Endodermal cell (in vitro differentiated cells): ENCODE measurements at regions not wholly inside any gene's neighbourhood (a gene's known extent, or its start where the extent isn't known, plus 50 kb on each side); places are given as distances from the start of the nearest gene placed in this dataset.
"Not testable (repeated sequence)": the region's sequence is repeated elsewhere in the genome, so short reads cannot be mapped to it uniquely, and the experiment has no call there.

Experiments used
- DNase-seq: peaks from one replicate; pipeline ENCODE4 v3.0.0-alpha.2; 2017
- H3K27ac ChIP-seq: 2 replicates; pipeline ENCODE4 v1.5.1; 2013; ENCODE audit warnings: mild to moderate bottlenecking, low read depth, low read length, moderate library complexity
- H3K27me3 ChIP-seq: 2 replicates; pipeline ENCODE4 v1.6.1; 2013; ENCODE audit warnings: mild to moderate bottlenecking, low read length, moderate library complexity; ENCODE audit not compliant: insufficient read depth, control insufficient read depth, poor library complexity, severe bottlenecking
- H3K36me3 ChIP-seq: 2 replicates; pipeline ENCODE4 v1.7.0; 2013; ENCODE audit warnings: mild to moderate bottlenecking, low read length, moderate library complexity; ENCODE audit not compliant: control insufficient read depth, insufficient read depth
- H3K4me1 ChIP-seq: one replicate; pipeline ENCODE4 v1.7.0; 2013; ENCODE audit warnings: low read length; ENCODE audit not compliant: control insufficient read depth, insufficient read depth
- H3K4me3 ChIP-seq: 2 replicates; pipeline ENCODE4 v1.5.1; 2013; ENCODE audit warnings: mild to moderate bottlenecking, low read length, moderate library complexity
- H3K9ac ChIP-seq: 2 replicates; pipeline ENCODE4 v1.6.1; 2013; ENCODE audit warnings: mild to moderate bottlenecking, low read length, moderate library complexity; ENCODE audit not compliant: poor library complexity, severe bottlenecking; ENCODE audit errors: extremely low read depth
- H3K9me3 ChIP-seq: 2 replicates; pipeline ENCODE4 v1.6.1; 2013; ENCODE audit warnings: mild to moderate bottlenecking, low read length, moderate library complexity; ENCODE audit not compliant: control insufficient read depth
- H3K27ac Mint-ChIP-seq: 2 replicates; pipeline ENCODE4 v1.8.0; 2020; ENCODE audit warnings: mixed read lengths
- H3K27me3 Mint-ChIP-seq: 2 replicates; pipeline ENCODE4 v1.8.0; 2021; ENCODE audit warnings: mild to moderate bottlenecking, mixed read lengths; ENCODE audit not compliant: insufficient read depth
- H3K36me3 Mint-ChIP-seq: 2 replicates; pipeline ENCODE4 v1.8.0; 2020; ENCODE audit warnings: low read depth, mixed read lengths
- H3K4me1 Mint-ChIP-seq: 2 replicates; pipeline ENCODE4 v1.8.0; 2020; ENCODE audit warnings: mixed read lengths
- H3K4me3 Mint-ChIP-seq: 2 replicates; pipeline ENCODE4 v1.8.0; 2020; ENCODE audit warnings: mild to moderate bottlenecking, moderate library complexity, mixed read lengths
- H3K9me3 Mint-ChIP-seq: 2 replicates; pipeline ENCODE4 v1.8.0; 2020; ENCODE audit warnings: mild to moderate bottlenecking, mixed read lengths
- WGBS, 2 experiments: methylation state at CpG; one replicate each; pipeline versions ENCODE4 v1.1.5 to v1.1.7; 2013; ENCODE audit warnings: missing lambda C conversion rate in 2 of 2, mixed read lengths in 1 of 2; ENCODE audit not compliant: insufficient coverage in 1 of 2, insufficient read length in 1 of 2; 5-methylcytosine and 5-hydroxymethylcytosine counted together
- TF ChIP-seq, protein P1 (sequence below): fragments of 200-600 bp; sonication (generic); conservative IDR thresholded peaks from 2 replicates; pipeline ENCODE4 v1.5.0; 2021; ENCODE audit warnings: antibody characterized with exemption, mild to moderate bottlenecking

DNA sequence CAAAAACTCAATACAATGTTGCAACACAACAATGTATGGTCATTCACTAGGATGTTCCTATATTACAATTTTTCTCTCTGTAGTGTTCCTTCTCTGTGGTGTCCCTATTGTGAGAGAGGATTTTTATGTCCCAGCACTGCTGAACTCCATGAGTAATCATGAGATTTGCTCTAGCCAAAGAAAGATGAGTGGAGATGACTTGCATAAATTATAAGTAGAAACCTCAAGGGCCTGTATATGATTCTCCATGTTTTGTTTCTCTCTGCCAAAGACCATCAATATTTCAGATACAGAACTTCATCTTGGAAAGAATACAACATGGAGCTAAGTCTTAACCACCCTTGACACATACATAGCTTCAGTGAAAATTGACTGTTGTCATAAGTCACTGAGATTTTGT lies 579.1 kb downstream of the TMTC2 start:
- Mint-ChIP-seq H3K27ac (no peak overlapping the region), H3K9me3 (peaks cover 14% of the 10 kb centered on the region), H3K4me3 (no peak overlapping the region), H3K4me1 (no peaks in the 10 kb centered on the region), H3K36me3 (no peaks in the 10 kb centered on the region), H3K27me3 (no peaks in the 10 kb centered on the region)
- Histone ChIP-seq H3K9me3 (no peaks in the 10 kb centered on the region), H3K4me1 (no peaks in the 10 kb centered on the region), H3K27ac (no peak overlapping the region), H3K4me3 (no peak overlapping the region), H3K9ac (no peak overlapping the region), H3K36me3 (no peaks in the 10 kb centered on the region), H3K27me3 (no peaks in the 10 kb centered on the region)
- TF ChIP-seq, protein P1, sequence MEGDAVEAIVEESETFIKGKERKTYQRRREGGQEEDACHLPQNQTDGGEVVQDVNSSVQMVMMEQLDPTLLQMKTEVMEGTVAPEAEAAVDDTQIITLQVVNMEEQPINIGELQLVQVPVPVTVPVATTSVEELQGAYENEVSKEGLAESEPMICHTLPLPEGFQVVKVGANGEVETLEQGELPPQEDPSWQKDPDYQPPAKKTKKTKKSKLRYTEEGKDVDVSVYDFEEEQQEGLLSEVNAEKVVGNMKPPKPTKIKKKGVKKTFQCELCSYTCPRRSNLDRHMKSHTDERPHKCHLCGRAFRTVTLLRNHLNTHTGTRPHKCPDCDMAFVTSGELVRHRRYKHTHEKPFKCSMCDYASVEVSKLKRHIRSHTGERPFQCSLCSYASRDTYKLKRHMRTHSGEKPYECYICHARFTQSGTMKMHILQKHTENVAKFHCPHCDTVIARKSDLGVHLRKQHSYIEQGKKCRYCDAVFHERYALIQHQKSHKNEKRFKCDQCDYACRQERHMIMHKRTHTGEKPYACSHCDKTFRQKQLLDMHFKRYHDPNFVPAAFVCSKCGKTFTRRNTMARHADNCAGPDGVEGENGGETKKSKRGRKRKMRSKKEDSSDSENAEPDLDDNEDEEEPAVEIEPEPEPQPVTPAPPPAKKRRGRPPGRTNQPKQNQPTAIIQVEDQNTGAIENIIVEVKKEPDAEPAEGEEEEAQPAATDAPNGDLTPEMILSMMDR = no peak
- no peak for DNase-seq

DNA sequence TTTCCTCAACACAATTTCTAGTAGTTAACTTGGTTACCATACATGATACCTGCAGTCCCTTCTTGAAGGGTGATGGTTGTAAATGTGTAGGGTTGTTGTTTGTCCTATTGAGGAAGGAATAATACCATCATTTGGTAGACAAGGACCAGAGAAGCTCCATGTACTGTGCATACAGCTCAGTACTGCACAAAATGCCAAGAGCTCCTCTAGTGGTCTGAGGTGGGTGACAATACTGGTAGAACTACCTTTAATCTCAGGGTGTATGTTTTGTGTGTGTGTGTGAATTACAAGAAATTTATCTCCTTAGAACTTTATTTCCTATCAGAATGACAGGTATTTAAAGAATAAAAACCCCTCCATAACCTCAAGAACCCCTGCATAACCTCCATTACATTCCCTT lies 575.3 kb downstream of the TMTC2 start:
- Histone ChIP-seq H3K36me3 (no peaks in the 10 kb centered on the region), H3K9ac (no peak overlapping the region), H3K27ac (no peak overlapping the region), H3K9me3 (no peaks in the 10 kb centered on the region), H3K4me1 (no peaks in the 10 kb centered on the region), H3K27me3 (no peaks in the 10 kb centered on the region), H3K4me3 (no peak overlapping the region)
- H3K4me3 Mint-ChIP-seq = no peak overlapping the region
- H3K27ac Mint-ChIP-seq = no peak overlapping the region
- TF ChIP-seq, protein P1 = peak; percentile 69
- no peak for DNase-seq
- no peaks in the 10 kb centered on the region for H3K36me3 Mint-ChIP-seq
- no peaks in the 10 kb centered on the region for H3K27me3 Mint-ChIP-seq
- H3K9me3 Mint-ChIP-seq = peaks cover 2% of the 10 kb centered on the region
- H3K4me1 Mint-ChIP-seq = no peaks in the 10 kb centered on the region

DNA sequence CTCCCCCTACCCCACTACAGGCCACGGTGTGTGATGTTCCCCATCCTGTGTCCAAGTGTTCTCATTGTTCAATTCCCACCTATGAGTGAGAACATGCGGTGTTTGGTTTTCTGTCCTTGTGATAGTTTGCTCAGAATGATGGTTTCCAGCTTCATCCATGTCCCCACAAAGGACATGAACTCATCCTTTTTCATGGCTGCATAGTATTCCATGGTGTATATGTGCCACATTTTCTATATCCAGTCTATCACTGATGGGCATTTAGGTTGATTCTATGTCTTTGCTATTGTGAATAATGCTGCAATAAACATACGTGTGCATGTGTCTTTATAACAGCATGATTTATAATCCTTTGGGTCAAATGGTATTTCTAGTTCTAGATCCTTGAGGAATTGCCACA lies 573.4 kb downstream of the TMTC2 start:
- not testable (repeated sequence) for DNase-seq, H3K27me3 ChIP-seq, H3K4me1 Mint-ChIP-seq, H3K27ac ChIP-seq, H3K9me3 ChIP-seq, H3K36me3 ChIP-seq, H3K4me3 Mint-ChIP-seq, H3K4me3 ChIP-seq, H3K9me3 Mint-ChIP-seq, H3K4me1 ChIP-seq, H3K9ac ChIP-seq, H3K27me3 Mint-ChIP-seq, H3K36me3 Mint-ChIP-seq, H3K27ac Mint-ChIP-seq
- 94% methylated on average over 2 of the region's 3 CpGs; no CpG with 5 or more reads in 1 of the 2 experiments for WGBS, 2 experiments

DNA sequence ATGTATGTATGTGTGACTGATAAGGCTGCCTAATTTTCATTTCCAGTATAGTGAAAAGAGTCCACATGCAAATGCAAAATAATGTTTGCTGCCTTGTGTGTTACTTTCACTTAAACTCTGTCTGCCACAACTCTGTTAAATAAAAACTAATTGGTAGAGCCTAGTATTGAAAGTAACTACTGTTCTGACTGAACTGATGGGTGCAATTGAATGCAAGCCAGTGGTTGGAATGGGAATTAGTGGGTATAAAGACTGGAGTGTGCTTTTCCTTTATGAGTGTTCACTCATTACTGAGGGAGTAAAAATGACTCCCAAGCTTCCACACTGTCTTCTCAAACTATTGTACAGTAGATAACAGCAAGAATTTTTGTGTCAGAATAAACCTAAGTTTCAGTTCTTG lies 571.0 kb downstream of the TMTC2 start:
- no peaks in the 10 kb centered on the region for H3K36me3 ChIP-seq
- Mint-ChIP-seq H3K9me3 (peaks cover 2% of the 10 kb centered on the region), H3K4me3 (no peak overlapping the region), H3K36me3 (no peaks in the 10 kb centered on the region), H3K27ac (no peak overlapping the region), H3K4me1 (no peaks in the 10 kb centered on the region), H3K27me3 (no peaks in the 10 kb centered on the region)
- TF ChIP-seq, protein P1 = no peak
- no peaks in the 10 kb centered on the region for H3K4me1 ChIP-seq
- no peaks in the 10 kb centered on the region for H3K9me3 ChIP-seq
- H3K27me3 ChIP-seq = no peaks in the 10 kb centered on the region
- no peak overlapping the region for H3K27ac ChIP-seq
- no peak overlapping the region for H3K9ac ChIP-seq
- H3K4me3 ChIP-seq = no peak overlapping the region
- DNase-seq = no peak
